ENCODE measurements at regions not wholly inside any gene's neighbourhood (a gene's known extent, or its start where the extent isn't known, plus 50 kb on each side); places are given as distances from the start of the nearest gene placed in this dataset.
A peak's percentile ranks its signal among the peaks of the same experiment; 100 is the strongest.

DNA sequence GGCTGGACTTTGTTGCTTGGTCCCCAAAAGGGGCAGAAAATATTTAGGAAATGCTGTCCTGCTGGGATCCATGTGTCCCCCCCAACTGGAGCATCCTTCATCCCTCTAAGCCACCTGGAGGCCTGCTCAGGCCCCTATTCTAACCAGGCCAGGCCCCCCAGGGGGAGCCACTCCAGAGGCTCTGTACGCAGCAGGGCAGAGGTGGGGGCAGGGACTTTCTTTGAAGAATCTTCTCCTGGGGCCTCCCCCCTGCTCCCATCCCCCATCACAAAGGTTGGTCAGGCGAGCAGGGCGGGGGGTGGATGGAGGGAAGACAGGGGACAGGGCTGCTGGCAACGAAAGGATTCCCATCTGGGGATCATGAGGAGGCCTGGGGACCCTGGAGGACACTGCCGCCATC, 170.8 kb downstream of the MN1 start:
- no peak overlapping the region for H3K9ac ChIP-seq
- no peak overlapping the region for H3K4me3 ChIP-seq
- H3K4me1 ChIP-seq, result peaks cover 0 to 21% (median 5%) of the 10 kb centered on the region in 10 experiments; a peak in 7 of 20 replicates
- TF ChIP-seq Cebpa-rat (IDR thresholded peaks at IDR 0.05), result no peak
- H4K20me1 ChIP-seq, result no peaks in the 10 kb centered on the region; a peak in 1 of 22 replicates
- peak overlapping the region in 3 of 11 experiments; percentile 5 to 34 (median 28); a peak in 4 of 22 replicates for H3K4me2 ChIP-seq
- H3K27me3 ChIP-seq, result no peaks in the 10 kb centered on the region
- no peak overlapping the region for H3K27ac ChIP-seq
- no peaks in the 10 kb centered on the region for H3K9me3 ChIP-seq (replicated peaks in 1 of 11)
- no peaks in the 10 kb centered on the region for H3K36me3 ChIP-seq

DNA sequence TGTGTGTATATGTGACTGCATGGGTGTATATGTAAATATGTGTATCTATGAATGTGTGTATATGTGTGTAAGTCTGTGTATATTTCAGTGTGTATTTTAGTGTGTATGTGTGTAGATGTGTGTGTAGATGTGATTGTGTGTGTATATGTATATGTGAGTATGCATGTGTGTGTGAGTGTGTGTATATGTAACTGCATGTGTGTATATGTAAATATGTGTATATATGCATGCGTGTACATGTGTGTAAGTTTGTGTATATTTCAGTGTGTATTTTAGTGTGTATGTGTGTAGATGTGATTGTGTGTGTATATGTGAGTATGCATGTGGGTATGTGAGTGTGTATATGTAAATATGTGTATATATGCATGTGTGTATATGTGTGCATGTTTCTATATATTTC, 169.9 kb downstream of the MN1 start:
- H3K4me2 ChIP-seq, result no peak overlapping the region

DNA sequence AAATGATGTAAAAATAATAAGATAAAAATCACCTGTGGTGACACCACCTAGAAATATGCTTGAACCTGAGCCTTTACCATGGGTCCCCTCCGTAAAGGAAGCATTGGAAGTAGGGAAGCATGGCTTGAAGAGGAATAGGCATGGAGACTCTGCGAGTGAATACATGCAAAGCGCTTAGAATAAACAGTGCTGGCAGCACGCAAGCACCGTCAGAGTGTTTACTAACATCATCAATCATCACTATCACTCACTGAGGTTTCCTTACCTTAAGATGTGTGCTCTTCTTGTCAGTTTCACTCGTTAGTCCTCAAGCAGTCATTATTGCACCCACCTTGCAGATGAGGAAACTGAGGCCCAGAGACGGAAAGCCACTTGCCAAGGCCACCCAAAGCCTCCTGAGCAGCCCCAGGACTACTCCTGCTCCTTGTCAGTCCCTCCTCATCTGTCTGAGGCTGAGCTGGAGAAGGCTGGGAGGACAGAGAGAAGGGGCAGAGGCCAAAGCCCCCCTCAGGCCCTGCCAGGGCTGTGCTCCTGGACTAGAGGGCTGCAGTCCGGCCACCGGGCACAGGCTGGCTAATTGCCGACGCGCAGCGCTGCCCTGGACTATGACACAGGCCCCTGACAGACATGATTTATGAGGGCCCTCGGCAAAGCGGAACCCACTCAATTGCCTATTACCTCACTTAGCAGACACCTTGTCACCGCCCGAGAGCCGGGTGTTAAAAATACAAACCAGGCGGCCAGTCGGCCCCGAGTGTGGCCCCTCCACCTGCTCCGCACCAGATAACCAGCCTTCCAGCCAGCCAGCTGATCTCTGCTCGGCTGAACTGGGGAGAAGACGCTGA, 168.9 kb downstream of the MN1 start:
- no peaks in the 10 kb centered on the region for H3K36me3 ChIP-seq
- peaks cover 0 to 31% (median 13%) of the 10 kb centered on the region in 10 experiments; a peak in 15 of 20 replicates for H3K4me1 ChIP-seq

More for the DNA sequence above, 169.9 kb downstream of the MN1 start:
- Histone ChIP-seq H3K4me1 (peaks cover 0 to 30% (median 5%) of the 10 kb centered on the region in 10 experiments; a peak in 9 of 20 replicates), H3K4me3 (no peak overlapping the region), H4K20me1 (no peaks in the 10 kb centered on the region; a peak in 1 of 22 replicates), H3K9ac (no peak overlapping the region), H3K27me3 (no peaks in the 10 kb centered on the region), H3K36me3 (no peaks in the 10 kb centered on the region), H3K9me3 (replicated peaks in 1 of 11) (no peaks in the 10 kb centered on the region), H3K27ac (no peak overlapping the region)
- TF ChIP-seq Cebpa-rat (IDR thresholded peaks at IDR 0.05), result no peak

DNA sequence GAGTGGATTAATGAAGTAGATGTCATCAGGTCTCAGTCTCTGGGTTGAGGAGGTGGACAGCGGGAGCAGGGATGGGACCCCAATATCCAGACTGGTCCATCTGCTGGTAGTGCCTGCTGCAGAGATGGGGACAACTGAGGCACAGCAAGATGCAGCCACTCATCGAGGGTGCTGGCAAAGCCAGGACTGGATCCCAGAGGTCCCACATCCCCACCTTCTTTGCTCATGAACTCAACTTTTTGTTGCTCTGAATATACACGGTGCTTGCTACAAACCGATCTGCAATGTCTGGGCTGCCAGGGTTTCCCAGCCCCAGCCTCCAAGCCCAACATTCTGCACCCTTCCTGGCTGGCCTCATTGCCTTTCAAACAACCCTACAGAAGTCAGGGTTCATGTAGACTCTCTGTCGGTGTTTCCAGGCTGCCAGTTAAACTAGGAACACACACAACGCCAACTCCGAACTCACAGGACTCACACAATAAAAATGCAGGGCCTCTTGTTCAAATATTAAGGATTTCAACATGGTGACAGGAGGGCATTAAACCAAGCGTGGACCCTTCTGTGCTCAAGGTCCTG, 168.2 kb downstream of the MN1 start:
- TF ChIP-seq Cebpa-rat (IDR thresholded peaks at IDR 0.05), result no peak
- Histone ChIP-seq H3K36me3 (no peaks in the 10 kb centered on the region), H3K9ac (no peak overlapping the region), H3K4me3 (no peak overlapping the region), H3K27ac (no peak overlapping the region), H3K27me3 (no peaks in the 10 kb centered on the region), H3K4me2 (no peak overlapping the region), H4K20me1 (no peaks in the 10 kb centered on the region; a peak in 1 of 22 replicates), H3K4me1 (peaks cover 0 to 37% (median 20%) of the 10 kb centered on the region in 10 experiments; a peak in 15 of 20 replicates), H3K9me3 (replicated peaks in 1 of 11) (no peaks in the 10 kb centered on the region)

More for the DNA sequence above, 168.9 kb downstream of the MN1 start:
- Histone ChIP-seq H3K9me3 (replicated peaks in 1 of 11) (no peaks in the 10 kb centered on the region), H3K27ac (no peak overlapping the region), H3K4me3 (no peak overlapping the region), H3K27me3 (no peaks in the 10 kb centered on the region), H3K9ac (no peak overlapping the region), H4K20me1 (no peaks in the 10 kb centered on the region; a peak in 1 of 22 replicates), H3K4me2 (no peak overlapping the region)
- TF ChIP-seq Cebpa-rat (IDR thresholded peaks at IDR 0.05), result no peak

DNA sequence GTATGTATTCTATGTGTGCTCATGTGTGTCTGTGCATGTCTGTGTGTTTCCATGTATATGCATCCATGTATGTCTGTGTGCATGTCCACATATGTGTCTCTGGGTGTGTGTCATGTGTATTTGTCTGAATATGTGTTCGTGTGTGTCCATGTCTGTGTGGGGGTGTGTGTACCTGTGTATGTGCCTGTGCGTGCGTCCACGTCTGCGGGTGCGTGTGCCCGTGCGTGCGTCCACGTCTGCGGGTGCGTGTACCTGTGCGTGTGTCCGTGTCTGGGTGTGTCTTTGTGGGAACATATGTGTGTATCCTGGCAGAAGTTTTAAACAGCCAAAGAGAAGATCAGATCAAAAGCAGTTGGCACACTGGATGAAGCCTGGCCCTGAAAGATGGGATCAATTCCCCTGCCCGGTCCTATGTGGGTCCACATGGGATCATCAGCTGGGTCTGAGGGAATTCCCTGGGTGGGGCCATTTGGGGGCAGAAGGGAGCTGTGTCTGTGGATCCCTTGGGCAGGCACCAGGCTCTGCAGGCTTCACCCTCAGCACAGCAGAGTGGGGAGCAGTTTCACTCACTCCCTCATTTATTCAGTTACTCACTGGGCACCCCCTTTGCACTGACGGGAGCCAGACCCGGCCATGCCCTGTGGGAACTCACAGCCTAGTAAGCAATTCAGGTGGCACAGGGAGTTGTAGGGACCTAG, 167.4 kb downstream of the MN1 start:
- H3K9ac ChIP-seq, result no peak overlapping the region
- H3K36me3 ChIP-seq, result no peaks in the 10 kb centered on the region
- H3K27ac ChIP-seq, result no peak overlapping the region
- no peak overlapping the region for H3K4me3 ChIP-seq
- no peak for TF ChIP-seq Cebpa-rat (IDR thresholded peaks at IDR 0.05)
- H3K4me2 ChIP-seq, result no peak overlapping the region
- H4K20me1 ChIP-seq, result no peaks in the 10 kb centered on the region; a peak in 1 of 22 replicates
- H3K9me3 ChIP-seq (replicated peaks in 1 of 11), result no peaks in the 10 kb centered on the region
- H3K4me1 ChIP-seq, result peaks cover 5 to 45% (median 28%) of the 10 kb centered on the region in 10 experiments; a peak in 19 of 20 replicates
- no peaks in the 10 kb centered on the region for H3K27me3 ChIP-seq

DNA sequence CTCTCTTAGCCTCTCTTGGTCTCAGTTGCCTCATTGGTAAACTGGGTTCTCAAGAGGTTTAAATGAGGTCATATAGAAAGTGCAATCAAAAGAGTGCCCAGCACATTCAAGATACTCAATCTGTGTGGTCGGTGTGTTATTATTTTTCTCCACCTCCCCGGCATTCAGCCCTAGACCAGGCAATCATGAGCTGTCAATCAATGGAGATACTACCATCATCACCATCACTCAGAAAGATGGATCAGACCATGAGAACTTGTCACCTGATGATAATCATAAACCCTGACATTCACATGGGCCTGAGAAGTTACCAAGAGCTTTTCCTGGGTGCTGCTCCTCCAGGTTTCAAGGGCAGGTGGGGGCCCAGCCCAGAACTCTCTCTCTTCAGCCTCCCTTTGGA, 166.1 kb downstream of the MN1 start:
- TF ChIP-seq Cebpa-rat (IDR thresholded peaks at IDR 0.05), result no peak

DNA sequence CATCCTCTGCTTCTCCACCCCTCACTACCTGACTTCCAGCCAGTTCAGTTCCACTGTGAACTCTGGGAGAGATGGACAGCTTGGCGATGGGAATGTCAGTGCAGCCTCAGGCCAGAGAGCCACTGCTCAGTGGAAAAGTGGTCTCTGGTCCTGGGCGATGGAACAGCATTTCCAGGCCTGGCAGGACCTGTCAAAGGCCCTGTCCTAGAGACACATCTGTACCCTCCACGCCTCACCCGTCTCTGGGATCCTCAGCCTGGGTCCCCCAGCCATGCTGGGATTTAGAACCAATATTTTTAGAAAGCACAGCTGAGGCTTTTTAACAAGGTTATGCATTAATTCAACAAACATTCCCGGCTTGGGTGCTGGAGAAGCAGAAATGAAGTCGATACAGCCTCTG, 165.7 kb downstream of the MN1 start:
- H3K4me2 ChIP-seq, result peak overlapping the region in 1 of 11 experiments; percentile 79; a peak in 1 of 22 replicates
- no peaks in the 10 kb centered on the region for H3K27me3 ChIP-seq
- TF ChIP-seq Cebpa-rat (IDR thresholded peaks at IDR 0.05), result no peak
- no peak overlapping the region for H3K9ac ChIP-seq
- H3K27ac ChIP-seq, result no peak overlapping the region
- no peaks in the 10 kb centered on the region for H4K20me1 ChIP-seq
- H3K4me1 ChIP-seq, result peaks cover 11 to 56% (median 36%) of the 10 kb centered on the region in 10 experiments; a peak in 19 of 20 replicates
- H3K36me3 ChIP-seq, result no peaks in the 10 kb centered on the region
- no peaks in the 10 kb centered on the region for H3K9me3 ChIP-seq (replicated peaks in 1 of 11)
- H3K4me3 ChIP-seq, result no peak overlapping the region

More for the DNA sequence above, 166.1 kb downstream of the MN1 start:
- Histone ChIP-seq H3K9me3 (replicated peaks in 1 of 11) (no peaks in the 10 kb centered on the region), H3K9ac (no peak overlapping the region), H3K4me3 (no peak overlapping the region), H3K4me1 (peaks cover 11 to 56% (median 37%) of the 10 kb centered on the region in 10 experiments; a peak in 19 of 20 replicates), H3K36me3 (no peaks in the 10 kb centered on the region), H4K20me1 (no peaks in the 10 kb centered on the region; a peak in 1 of 22 replicates), H3K27ac (no peak overlapping the region), H3K27me3 (no peaks in the 10 kb centered on the region), H3K4me2 (no peak overlapping the region)

DNA sequence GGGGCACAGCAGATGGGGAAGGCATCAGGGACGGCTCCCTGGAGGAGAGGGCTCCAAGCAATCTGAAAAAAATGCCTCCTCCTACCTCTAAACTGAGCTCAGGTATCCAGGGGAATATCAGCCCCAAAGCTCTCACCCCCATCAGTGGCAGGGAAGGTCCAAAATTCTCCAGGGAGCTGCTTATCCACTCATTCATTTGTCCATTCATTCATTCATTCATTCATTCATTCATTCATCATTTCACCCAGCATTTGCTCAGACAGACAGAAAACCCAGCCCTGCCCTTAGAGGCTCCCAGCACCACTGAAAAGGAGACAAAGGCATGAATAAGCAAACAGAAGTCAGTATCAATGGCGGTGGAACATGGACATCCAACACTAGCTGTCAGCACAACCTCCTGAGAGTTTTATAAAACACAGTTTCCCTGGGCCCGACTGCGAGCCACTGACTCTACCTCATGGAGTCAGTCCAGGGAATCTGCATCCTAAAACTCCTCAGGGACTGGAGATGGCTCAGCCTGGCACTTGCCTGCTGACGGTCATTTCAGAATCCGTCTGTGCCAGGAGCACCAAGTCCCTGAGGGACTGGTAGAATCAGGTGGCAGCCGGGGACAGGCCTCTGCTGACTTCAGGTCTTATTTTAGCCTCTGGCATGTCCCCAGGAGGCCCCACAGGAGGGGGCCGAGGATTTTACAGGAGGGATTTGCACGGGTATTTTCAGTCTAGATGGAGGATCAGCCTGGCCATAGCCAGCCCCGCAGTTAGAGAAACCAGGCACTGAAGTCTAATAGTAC, 164.6 kb downstream of the MN1 start:
- H3K4me2 ChIP-seq, result peak overlapping the region in 8 of 11 experiments; percentile 37 to 79 (median 74); a peak in 15 of 22 replicates
- no peak for TF ChIP-seq Cebpa-rat (IDR thresholded peaks at IDR 0.05)

More for the DNA sequence above, 164.6 kb downstream of the MN1 start:
- Histone ChIP-seq H3K4me3 (no peak overlapping the region), H3K27ac (no peak overlapping the region), H3K4me1 (peaks cover 13 to 60% (median 41%) of the 10 kb centered on the region in 10 experiments; a peak in 19 of 20 replicates), H3K9me3 (replicated peaks in 1 of 11) (no peaks in the 10 kb centered on the region), H4K20me1 (no peaks in the 10 kb centered on the region), H3K27me3 (no peaks in the 10 kb centered on the region), H3K36me3 (no peaks in the 10 kb centered on the region), H3K9ac (peak overlapping the region in 4 of 11 experiments; percentile 5 to 58 (median 36); a peak in 4 of 22 replicates)

Measured in BLaER1 treated with 17β-estradiol and CSF1 and Interleukin-3, amounts not matched to agents 10 nM and 100 nM (cell line).